Activated CD4-positive, alpha-beta T cell treated with anti-CD3 and anti-CD28 coated beads, Interleukin-2, amount 10 ng/mL, durations not matched to agents 24 days and 14 days (primary cell): ENCODE measurements at regions not wholly inside any gene's neighbourhood (a gene's known extent, or its start where the extent isn't known, plus 50 kb on each side); places are given as distances from the start of the nearest gene placed in this dataset.

Experiments
- DNase-seq: peaks from one replicate; pipeline ENCODE4 v3.0.0; 2022
- H3K27ac Mint-ChIP-seq: one replicate; pipeline ENCODE4 v1.8.0; 2022; ENCODE audit warnings: mild to moderate bottlenecking, mixed read lengths
- H3K27me3 Mint-ChIP-seq: one replicate; pipeline ENCODE4 v1.8.0; 2022; ENCODE audit warnings: mixed read lengths
- H3K36me3 Mint-ChIP-seq: one replicate; pipeline ENCODE4 v1.8.0; 2022; ENCODE audit warnings: low read depth, mild to moderate bottlenecking, mixed read lengths
- H3K4me1 Mint-ChIP-seq: one replicate; pipeline ENCODE4 v1.8.0; 2021; ENCODE audit warnings: mixed read lengths
- H3K4me3 Mint-ChIP-seq: one replicate; pipeline ENCODE4 v1.8.0; 2022; ENCODE audit warnings: mild to moderate bottlenecking, moderate library complexity, mixed read lengths
- H3K9me3 Mint-ChIP-seq: one replicate; pipeline ENCODE4 v1.8.0; 2021; ENCODE audit warnings: mixed read lengths
- intact Hi-C: fragments of 100-400 bp; cut with micrococcal nuclease; formaldehyde crosslinking; loops from one replicate; pipeline ENCODE4 v1.15.1; 2023

DNA sequence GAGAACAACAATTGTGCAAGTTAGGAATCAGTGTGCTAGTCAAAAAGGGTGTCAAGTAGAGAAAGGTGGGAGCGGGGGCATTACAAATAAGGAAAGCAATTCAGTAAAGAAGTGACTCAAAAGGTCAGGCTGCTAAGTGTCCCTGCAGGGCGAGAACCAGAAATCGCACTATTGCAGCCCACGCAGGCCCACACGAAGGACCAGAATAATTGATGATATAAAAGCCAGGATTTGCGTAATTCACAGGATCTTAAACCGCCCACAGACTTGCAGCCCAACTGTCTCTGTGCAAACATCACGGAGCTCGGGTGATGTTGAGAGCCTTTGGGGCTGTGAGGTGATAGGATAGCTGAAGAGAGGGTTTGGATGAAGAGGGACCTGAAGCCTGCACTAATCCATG, 349.0 kb downstream of the BRINP1 start:
- Mint-ChIP-seq H3K4me1 (no peaks in the 10 kb centered on the region), H3K27ac (no peak overlapping the region), H3K4me3 (no peak overlapping the region), H3K27me3 (no peaks in the 10 kb centered on the region), H3K36me3 (no peaks in the 10 kb centered on the region), H3K9me3 (no peaks in the 10 kb centered on the region)
- no peak for DNase-seq
- intact Hi-C loops, result no loop called here

DNA sequence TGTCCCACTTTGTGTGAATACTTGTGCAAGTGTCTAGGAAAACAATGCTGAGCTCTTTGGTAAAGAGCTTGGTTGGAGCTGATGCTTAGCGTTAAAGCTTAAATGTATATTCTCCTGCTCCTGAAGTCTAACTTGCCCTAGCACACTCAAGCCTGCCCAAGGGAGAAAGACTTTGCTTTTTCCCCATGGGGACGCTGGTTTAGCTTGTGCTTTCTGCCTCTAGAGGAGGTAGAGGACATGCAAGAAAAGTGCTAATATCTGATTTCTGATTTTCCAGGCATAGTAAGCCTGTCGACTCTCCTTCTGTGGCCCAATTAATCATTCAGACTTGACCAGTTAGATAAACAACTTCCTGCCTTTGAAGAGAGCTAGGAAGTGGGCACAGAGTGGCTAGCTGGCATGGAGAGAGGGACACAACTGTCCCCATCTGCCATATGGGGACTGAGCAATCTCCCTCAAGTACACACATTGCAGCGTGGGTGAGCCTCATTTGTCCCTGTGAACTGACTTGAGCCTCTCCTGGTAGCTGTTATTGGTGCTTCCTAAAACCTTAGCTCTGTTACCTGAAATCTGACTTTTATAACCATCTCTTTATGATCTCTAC, 348.4 kb downstream of the BRINP1 start:
- DNase-seq, result no peak
- H3K27ac Mint-ChIP-seq, result no peak overlapping the region
- no peaks in the 10 kb centered on the region for H3K4me1 Mint-ChIP-seq
- no peaks in the 10 kb centered on the region for H3K9me3 Mint-ChIP-seq
- intact Hi-C loops, result no loop called here
- no peaks in the 10 kb centered on the region for H3K27me3 Mint-ChIP-seq
- H3K4me3 Mint-ChIP-seq, result no peak overlapping the region
- no peaks in the 10 kb centered on the region for H3K36me3 Mint-ChIP-seq

DNA sequence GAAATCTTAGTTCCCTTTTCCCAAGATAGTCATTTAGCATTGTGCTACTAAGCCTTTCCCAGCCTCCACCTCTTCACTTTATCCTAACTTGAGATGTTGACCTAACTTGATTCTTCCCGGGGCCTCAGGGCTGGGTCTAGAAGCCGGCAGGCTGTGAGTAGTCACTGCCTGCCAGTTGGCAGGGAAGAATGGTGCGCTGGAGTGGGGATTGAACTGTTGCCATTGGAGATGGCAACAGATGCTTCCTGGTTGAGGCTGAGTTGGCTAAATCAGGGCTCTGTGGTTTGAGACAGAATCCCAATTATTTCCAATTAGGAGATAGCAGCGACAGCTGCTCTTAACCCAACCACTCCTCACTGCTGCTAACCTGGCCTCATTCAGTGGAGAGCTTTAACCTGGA, 343.1 kb downstream of the BRINP1 start:
- Mint-ChIP-seq H3K9me3 (no peaks in the 10 kb centered on the region), H3K27ac (no peak overlapping the region), H3K4me1 (no peaks in the 10 kb centered on the region), H3K27me3 (no peaks in the 10 kb centered on the region), H3K4me3 (no peak overlapping the region), H3K36me3 (no peaks in the 10 kb centered on the region)
- no peak for DNase-seq
- intact Hi-C loops, result no loop called here

DNA sequence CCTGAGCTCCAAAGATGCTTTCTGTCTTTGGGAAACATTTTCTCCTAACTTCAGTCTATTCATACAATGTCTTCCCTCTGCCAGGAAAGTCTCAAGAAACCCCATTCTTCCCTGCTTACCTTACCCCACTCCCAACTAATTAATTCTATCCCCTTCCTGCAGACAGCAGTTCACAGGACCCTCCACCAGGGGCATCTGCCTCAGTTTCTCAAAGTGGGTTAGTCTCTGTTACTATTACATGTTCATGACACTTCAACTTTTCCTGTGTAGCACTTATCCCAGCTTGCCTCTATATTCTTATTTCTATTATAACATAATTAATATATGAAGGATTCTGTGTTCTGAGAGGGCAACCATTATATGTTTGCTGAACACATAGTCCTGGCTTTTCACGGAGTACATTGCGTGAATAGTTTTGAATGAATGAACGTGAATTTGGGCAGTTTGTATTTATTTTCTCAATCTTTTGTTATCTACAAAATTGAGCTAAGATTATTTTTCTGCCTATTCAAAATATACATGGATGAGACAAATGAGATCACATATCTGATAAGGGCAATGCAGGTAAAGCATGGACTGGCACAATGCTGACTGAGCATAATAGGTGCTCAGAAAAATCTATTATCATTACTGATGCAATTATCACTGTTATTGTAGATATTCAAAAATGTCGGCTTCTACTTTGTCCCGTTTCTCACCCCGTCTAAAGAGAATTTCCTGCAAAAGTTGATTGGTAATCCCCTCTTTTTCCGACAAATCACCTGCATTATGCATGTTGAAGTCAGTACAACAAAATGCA, 341.1 kb downstream of the BRINP1 start:
- intact Hi-C loops, result no loop called here
- no peaks in the 10 kb centered on the region for H3K27me3 Mint-ChIP-seq
- H3K36me3 Mint-ChIP-seq, result no peaks in the 10 kb centered on the region
- no peak for DNase-seq
- H3K9me3 Mint-ChIP-seq, result no peaks in the 10 kb centered on the region
- H3K4me1 Mint-ChIP-seq, result no peaks in the 10 kb centered on the region
- H3K4me3 Mint-ChIP-seq, result no peak overlapping the region
- no peak overlapping the region for H3K27ac Mint-ChIP-seq

DNA sequence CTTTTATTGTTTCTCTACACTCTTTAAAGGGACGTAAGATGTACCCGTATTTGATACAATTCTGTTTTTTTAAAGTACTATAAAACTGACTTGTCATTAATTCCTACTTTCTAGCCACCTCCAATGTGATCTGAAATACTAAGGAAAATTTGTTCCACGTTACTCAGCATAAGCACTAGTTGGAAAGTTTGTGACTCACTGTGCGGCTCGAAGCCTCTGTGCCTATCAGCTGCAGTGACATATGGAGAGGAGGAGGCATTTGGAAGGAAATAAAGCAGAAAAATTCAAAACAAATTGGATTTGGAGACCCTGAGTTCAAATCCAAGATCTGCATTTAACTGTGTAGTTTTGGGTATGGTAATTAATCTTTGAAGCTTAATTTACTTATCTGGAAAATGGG, 339.3 kb downstream of the BRINP1 start:
- Mint-ChIP-seq H3K4me3 (no peak overlapping the region), H3K36me3 (no peaks in the 10 kb centered on the region), H3K4me1 (no peaks in the 10 kb centered on the region), H3K27me3 (no peaks in the 10 kb centered on the region), H3K9me3 (no peaks in the 10 kb centered on the region), H3K27ac (no peak overlapping the region)
- intact Hi-C loops, result no loop called here
- DNase-seq, result no peak

DNA sequence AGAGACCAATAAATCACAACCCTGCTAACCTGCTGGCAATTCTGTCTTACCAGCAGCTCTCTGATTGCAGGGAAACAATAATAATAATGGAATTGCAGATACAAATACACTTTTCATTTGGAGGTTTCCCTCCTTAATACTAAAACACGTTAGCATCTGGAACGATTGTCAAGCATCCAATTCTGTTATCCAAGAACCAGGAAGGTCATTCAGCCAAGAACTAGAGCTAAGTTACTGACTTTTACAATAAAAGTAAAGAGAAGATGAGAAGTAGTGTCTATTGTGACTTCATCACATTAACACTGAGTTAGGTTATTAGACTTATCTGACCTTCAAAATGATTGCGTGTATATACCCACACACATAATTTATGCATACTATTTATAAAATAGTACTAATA, 335.6 kb downstream of the BRINP1 start:
- Mint-ChIP-seq H3K27ac (no peak overlapping the region), H3K4me1 (no peaks in the 10 kb centered on the region), H3K4me3 (no peak overlapping the region), H3K27me3 (no peaks in the 10 kb centered on the region), H3K36me3 (no peaks in the 10 kb centered on the region), H3K9me3 (no peaks in the 10 kb centered on the region)
- no peak for DNase-seq
- intact Hi-C loops, result no loop called here

DNA sequence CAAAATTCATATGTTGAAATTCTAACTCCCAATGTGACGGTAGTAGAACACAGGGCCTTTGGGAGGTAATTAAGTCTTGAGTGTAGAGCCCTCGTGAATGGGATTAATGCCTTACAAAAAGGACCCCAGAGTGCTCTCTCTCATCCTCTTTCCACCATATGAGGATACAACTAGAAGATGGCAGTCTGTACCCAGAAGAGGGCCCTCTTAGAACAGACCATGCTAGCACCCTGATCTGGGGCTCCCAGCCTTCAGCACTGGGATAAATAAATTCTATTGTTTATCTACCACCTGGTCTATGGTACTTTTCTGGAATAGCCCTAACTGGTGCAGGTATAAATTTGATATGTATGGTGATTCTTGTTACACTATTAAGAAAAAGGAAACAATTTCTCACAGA, 332.3 kb downstream of the BRINP1 start:
- H3K9me3 Mint-ChIP-seq, result no peaks in the 10 kb centered on the region

DNA sequence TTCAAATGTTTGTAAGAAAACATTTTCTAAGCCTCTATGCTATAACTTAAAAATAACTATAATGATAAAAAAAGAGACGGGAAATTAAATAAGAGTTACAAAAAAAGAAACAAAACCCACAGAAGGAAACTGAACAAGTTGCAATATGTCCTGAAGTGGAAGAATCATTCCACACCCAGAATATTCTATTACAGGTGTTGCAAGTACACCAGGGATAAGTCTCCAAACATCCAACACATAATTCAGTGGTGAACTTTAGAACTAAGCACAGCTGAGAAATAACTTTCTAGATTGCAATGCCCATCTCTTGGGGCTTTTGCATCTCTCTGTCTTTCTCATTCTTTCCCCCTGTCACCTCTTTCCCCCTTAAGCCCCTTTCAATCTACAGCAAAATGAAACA, 325.2 kb downstream of the BRINP1 start:
- Mint-ChIP-seq H3K9me3 (no peaks in the 10 kb centered on the region), H3K4me1 (no peaks in the 10 kb centered on the region), H3K36me3 (no peaks in the 10 kb centered on the region), H3K27me3 (no peaks in the 10 kb centered on the region), H3K27ac (no peak overlapping the region), H3K4me3 (no peak overlapping the region)
- DNase-seq, result no peak
- intact Hi-C loops, result no loop called here

More for the DNA sequence above, 332.3 kb downstream of the BRINP1 start:
- Mint-ChIP-seq H3K27me3 (no peaks in the 10 kb centered on the region), H3K4me1 (no peaks in the 10 kb centered on the region), H3K36me3 (no peaks in the 10 kb centered on the region), H3K27ac (no peak overlapping the region), H3K4me3 (no peak overlapping the region)
- no peak for DNase-seq
- intact Hi-C loops, result no loop called here

DNA sequence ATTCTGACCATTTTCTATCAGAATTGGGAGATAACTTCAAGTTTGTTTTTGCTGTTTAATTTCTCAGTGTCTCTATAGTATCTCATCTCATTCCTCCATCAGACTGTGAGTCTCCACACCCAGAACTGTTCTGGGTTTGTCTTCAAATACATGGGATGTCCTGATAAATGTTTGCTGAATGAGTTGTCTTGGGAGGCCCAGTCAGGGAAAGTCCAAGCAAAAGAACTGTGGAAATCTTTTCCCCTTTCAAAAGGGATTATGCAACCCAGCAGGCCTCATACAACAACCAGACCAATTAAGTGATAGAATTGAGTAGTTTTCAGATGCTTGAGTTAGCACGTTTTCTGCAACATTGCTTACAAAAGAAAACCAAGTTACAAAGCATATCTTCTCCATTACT, 324.4 kb downstream of the BRINP1 start:
- Mint-ChIP-seq H3K4me1 (no peaks in the 10 kb centered on the region), H3K9me3 (no peaks in the 10 kb centered on the region), H3K27me3 (no peaks in the 10 kb centered on the region), H3K27ac (no peak overlapping the region), H3K4me3 (no peak overlapping the region), H3K36me3 (no peaks in the 10 kb centered on the region)
- DNase-seq, result no peak
- intact Hi-C loops, result no loop called here

DNA sequence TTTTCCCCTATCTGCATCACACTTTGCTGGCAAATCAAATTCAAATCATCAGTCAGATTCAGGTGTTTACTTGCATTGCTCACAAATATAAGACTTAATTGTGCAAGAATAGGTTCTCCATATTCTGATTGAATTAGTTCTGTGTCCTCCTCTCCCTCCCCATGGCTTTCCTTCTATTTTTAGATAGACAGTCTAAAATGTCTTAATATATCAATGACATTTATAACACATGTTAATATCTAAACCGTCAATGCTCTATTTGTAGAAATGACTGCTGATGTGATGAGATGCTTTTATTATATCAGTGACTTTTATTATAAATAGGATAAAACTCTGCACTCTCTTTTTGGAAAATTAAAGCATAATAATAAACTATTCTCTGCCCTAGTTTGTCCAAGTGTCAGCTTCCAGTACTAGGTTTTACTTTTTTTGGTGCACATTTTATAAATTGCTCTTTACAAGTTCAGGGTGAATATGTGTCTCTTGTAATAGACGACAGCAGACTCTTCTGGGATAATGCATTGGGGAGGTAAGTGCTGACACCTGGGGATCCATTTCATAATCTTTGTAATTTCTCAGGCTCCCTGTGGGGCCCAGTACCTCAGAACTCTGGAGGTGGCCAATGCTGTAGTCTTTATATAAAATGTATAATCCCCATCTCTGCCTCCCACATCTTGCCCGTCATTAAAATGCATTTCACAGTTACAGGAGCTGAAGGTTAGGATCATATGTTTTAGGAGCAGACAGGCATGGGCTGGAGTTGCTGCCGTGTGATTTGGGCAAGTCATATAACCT, 321.5 kb downstream of the BRINP1 start:
- H3K9me3 Mint-ChIP-seq, result no peaks in the 10 kb centered on the region
- intact Hi-C loops, result no loop called here
- H3K4me3 Mint-ChIP-seq, result no peak overlapping the region

DNA sequence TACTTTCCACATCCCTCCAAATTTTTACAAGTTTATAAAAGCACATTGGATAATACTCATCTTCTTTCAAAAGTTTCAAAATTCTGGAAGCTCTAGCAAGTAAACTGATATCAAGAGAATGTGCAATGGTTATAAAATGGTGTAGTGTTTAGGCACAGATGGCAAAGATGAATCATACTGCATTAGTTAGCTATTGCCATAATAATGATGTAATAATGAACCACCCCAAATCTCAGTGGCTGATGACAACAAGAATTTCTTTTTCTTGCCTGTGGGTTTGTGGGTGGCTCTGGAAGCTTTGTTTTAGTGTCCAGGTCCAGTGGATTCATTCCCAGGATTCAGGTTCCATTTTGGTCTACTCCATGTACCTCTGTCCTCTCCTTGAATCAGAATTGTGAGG, 319.0 kb downstream of the BRINP1 start:
- intact Hi-C loops, result no loop called here
- H3K9me3 Mint-ChIP-seq, result no peaks in the 10 kb centered on the region

More for the DNA sequence above, 321.5 kb downstream of the BRINP1 start:
- H3K36me3 Mint-ChIP-seq, result no peaks in the 10 kb centered on the region
- no peak for DNase-seq
- no peaks in the 10 kb centered on the region for H3K4me1 Mint-ChIP-seq
- no peaks in the 10 kb centered on the region for H3K27me3 Mint-ChIP-seq
- H3K27ac Mint-ChIP-seq, result no peak overlapping the region

DNA sequence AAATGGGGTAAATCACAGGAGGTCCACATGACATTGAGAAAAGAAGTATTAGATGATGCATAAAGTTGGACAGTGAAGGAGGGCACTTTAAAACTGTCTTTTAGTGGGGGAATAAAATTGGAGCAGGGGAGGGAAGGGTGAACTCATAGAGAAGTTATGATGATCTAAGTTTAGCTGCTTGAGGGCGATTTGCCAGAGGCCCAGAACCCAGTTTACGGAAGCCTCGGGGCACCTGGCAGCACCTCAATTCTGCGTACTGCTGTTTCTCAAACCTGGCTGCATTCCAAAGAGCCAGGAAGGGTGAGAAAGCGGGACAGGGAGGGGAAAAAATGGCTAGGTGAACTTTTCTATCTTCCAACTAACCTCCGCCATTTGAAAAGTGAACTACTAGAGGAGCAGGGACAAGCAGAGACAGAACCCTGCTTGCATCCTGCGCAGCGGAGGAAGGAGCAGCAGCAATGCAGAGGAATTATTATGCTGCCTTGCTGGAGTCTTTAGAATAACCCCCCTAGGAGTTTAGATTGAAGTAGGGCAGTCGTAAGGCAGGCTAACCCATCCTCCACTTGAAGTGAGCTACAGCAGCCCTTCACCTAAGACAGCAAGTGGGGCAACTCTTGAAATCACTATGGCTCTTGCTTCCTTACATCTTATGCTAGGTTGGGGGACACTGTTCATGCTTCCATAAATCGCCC, 316.8 kb downstream of the BRINP1 start:
- intact Hi-C loops, result no loop called here
- H3K4me3 Mint-ChIP-seq, result no peak overlapping the region

More for the DNA sequence above, 319.0 kb downstream of the BRINP1 start:
- Mint-ChIP-seq H3K36me3 (no peaks in the 10 kb centered on the region), H3K4me3 (no peak overlapping the region), H3K4me1 (no peaks in the 10 kb centered on the region), H3K27ac (no peak overlapping the region), H3K27me3 (no peaks in the 10 kb centered on the region)
- DNase-seq, result no peak

DNA sequence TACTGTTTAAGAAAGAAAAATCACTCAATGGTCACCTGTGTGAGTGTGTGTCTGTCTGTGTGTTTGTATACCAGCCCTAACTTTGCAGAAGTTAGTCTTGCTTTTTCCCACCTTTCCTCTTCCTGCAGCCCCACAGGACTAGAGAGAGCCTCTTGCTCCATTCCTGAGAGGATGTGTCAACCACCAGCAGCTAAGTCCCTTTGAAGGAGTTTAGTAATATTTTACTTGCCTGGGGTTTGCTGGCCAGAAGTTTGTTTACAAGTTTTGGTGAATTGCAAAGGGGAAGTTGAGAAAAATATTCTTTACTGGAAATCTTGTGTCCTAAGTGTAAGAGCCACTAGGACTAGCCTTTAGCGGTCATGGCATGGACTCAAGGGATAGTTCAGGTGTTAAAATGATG, 316.2 kb downstream of the BRINP1 start:
- DNase-seq, result no peak
- no peak overlapping the region for H3K27ac Mint-ChIP-seq
- H3K4me3 Mint-ChIP-seq, result no peak overlapping the region
- H3K9me3 Mint-ChIP-seq, result no peaks in the 10 kb centered on the region
- no peaks in the 10 kb centered on the region for H3K4me1 Mint-ChIP-seq
- no peaks in the 10 kb centered on the region for H3K36me3 Mint-ChIP-seq
- no peaks in the 10 kb centered on the region for H3K27me3 Mint-ChIP-seq
- intact Hi-C loops, result no loop called here

More for the DNA sequence above, 316.8 kb downstream of the BRINP1 start:
- no peaks in the 10 kb centered on the region for H3K36me3 Mint-ChIP-seq
- no peaks in the 10 kb centered on the region for H3K9me3 Mint-ChIP-seq
- DNase-seq, result no peak
- no peaks in the 10 kb centered on the region for H3K27me3 Mint-ChIP-seq
- H3K4me1 Mint-ChIP-seq, result no peaks in the 10 kb centered on the region
- no peak overlapping the region for H3K27ac Mint-ChIP-seq
